Esophagus muscularis mucosa (tissue), 4 donors: ENCODE measurements at regions not wholly inside any gene's neighbourhood (a gene's known extent, or its start where the extent isn't known, plus 50 kb on each side); places are given as distances from the start of the nearest gene placed in this dataset.

ENCODE experiments used
- DNase-seq: peaks from one replicate; pipeline ENCODE4 v3.0.0-alpha.2; 2017; ENCODE audit errors: extremely low spot score
- H3K27ac ChIP-seq, 4 donors: fragments of 200-600 bp; sonication (generic); replicated peaks in 1 of 4; 1 replicate in 3 of 4; 2 replicates in 1 of 4; pipeline ENCODE4 v1.5.1; 2016 to 2019; ENCODE audit warnings: mild to moderate bottlenecking in 1 of 4
- H3K27me3 ChIP-seq, 4 donors: fragments of 200-600 bp; sonication (generic); one replicate each; pipeline versions ENCODE4 v1.5.1 to v1.6.0; 2016 to 2019
- H3K36me3 ChIP-seq, 4 donors: fragments of 200-600 bp; sonication (generic); one replicate each; pipeline ENCODE4 v1.5.1; 2016 to 2019
- H3K4me1 ChIP-seq, 4 donors: fragments of 200-600 bp; sonication (generic); one replicate each; pipeline ENCODE4 v1.5.1; 2016 to 2019
- H3K4me3 ChIP-seq, 4 donors: fragments of 200-600 bp; sonication (generic); 1 replicate in 2 of 4; 2 replicates in 2 of 4; pipeline ENCODE4 v1.5.1; 2016 to 2019; ENCODE audit warnings: mild to moderate bottlenecking in 4 of 4, moderate library complexity in 1 of 4
- H3K9me3 ChIP-seq, 4 donors: fragments of 200-600 bp; sonication (generic); 1 replicate in 3 of 4; 2 replicates in 1 of 4; pipeline ENCODE4 v1.5.1; 2016 to 2019
- EP300 ChIP-seq: sonication (generic); formaldehyde crosslinking; IDR thresholded peaks from one replicate; pipeline ENCODE4 v1.6.1; 2017; ENCODE audit warnings: antibody characterized with exemption
- POLR2A ChIP-seq: fragments of 450-650 bp; IDR thresholded peaks from one replicate; pipeline ENCODE4 v1.6.1; 2017; ENCODE audit warnings: antibody characterized with exemption, moderate library complexity, mild to moderate bottlenecking, low read depth
- POLR2AphosphoS5 ChIP-seq, 2 donors: sonication (generic); formaldehyde crosslinking; IDR thresholded peaks; one replicate each; pipeline ENCODE4 v1.6.1; 2017; ENCODE audit warnings: antibody characterized with exemption in 2 of 2
- WGBS: methylation state at CpG from one replicate; pipeline ENCODE4 v1.1.5; 2018; 5-methylcytosine and 5-hydroxymethylcytosine counted together
- intact Hi-C: fragments of 100-400 bp; cut with DNase I; formaldehyde crosslinking; loops from one replicate; pipeline ENCODE4 v1.15.1; 2023
- TF ChIP-seq, protein P1 (sequence below), 3 experiments: fragments of 200-600 bp in 2 of 3; fragments of 450-650 bp in 1 of 3; sonication (generic) in 2 of 3; IDR thresholded peaks; one replicate each; pipeline ENCODE4 v1.5.1; 2017 to 2019; ENCODE audit warnings: antibody characterized with exemption in 3 of 3, mild to moderate bottlenecking in 2 of 3, moderate library complexity in 1 of 3

DNA sequence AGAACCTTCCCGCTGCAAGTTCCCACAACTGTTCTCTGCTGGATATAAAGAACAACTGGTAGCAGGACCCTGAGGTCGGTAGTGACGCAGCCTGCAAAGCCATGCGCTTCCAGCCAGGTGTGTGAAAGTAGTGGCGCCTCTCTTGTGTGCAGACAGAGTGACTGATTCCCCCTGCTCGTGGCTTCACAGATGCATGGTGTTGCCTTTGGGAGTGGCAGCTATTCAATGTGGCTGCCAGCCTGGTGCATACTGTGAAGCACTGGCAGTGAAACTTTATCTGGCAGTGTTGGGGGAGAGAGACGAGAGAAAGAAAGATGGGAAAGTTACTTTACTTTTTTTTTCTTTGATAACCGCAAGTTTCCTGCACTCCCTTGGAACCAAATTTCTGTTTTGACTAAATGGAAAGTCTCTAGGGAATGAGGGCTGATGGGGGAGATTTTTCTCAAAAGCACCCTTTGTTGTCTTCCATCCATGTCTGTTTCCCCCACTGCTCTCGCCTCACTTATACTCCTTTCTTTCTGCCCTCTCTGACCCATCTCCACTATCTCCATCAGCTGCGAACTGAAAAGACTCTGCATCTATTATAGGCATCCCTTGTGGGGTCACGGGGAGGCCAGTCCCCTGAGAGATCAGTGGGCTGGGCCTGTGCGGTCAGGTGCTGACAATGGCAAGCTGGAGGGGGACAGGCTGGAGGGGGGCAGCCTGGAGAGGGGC, 90.0 kb upstream of the TNP1 start:
- no peak for DNase-seq
- H3K27me3 ChIP-seq, result no peaks in the 10 kb centered on the region
- H3K36me3 ChIP-seq, result no peaks in the 10 kb centered on the region
- TF ChIP-seq EP300 (no peak), POLR2A (no peak), POLR2AphosphoS5 (IDR thresholded peaks at IDR 0.05) (no peak)
- TF ChIP-seq, protein P1, sequence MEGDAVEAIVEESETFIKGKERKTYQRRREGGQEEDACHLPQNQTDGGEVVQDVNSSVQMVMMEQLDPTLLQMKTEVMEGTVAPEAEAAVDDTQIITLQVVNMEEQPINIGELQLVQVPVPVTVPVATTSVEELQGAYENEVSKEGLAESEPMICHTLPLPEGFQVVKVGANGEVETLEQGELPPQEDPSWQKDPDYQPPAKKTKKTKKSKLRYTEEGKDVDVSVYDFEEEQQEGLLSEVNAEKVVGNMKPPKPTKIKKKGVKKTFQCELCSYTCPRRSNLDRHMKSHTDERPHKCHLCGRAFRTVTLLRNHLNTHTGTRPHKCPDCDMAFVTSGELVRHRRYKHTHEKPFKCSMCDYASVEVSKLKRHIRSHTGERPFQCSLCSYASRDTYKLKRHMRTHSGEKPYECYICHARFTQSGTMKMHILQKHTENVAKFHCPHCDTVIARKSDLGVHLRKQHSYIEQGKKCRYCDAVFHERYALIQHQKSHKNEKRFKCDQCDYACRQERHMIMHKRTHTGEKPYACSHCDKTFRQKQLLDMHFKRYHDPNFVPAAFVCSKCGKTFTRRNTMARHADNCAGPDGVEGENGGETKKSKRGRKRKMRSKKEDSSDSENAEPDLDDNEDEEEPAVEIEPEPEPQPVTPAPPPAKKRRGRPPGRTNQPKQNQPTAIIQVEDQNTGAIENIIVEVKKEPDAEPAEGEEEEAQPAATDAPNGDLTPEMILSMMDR (IDR thresholded peaks at IDR 0.05), result no peak
- H3K9me3 ChIP-seq, result peaks cover 0 to 5% (median 1%) of the 10 kb centered on the region in 4 donors
- no peak overlapping the region for H3K27ac ChIP-seq
- H3K4me3 ChIP-seq, result no peak overlapping the region
- intact Hi-C loops, result no loop called here
- 77% methylated on average over 12 of the region's 12 CpGs for WGBS
- H3K4me1 ChIP-seq, result no peaks in the 10 kb centered on the region

- TF ChIP-seq EP300, result no peak
- no peak for TF ChIP-seq POLR2AphosphoS5 (IDR thresholded peaks at IDR 0.05)
- TF ChIP-seq, protein P1 (IDR thresholded peaks at IDR 0.05), result no peak
- no peak for TF ChIP-seq POLR2A
Measured at GRCh38 chr2:216947055-216947454, 87.2 kb upstream of the TNP1 start.

DNA sequence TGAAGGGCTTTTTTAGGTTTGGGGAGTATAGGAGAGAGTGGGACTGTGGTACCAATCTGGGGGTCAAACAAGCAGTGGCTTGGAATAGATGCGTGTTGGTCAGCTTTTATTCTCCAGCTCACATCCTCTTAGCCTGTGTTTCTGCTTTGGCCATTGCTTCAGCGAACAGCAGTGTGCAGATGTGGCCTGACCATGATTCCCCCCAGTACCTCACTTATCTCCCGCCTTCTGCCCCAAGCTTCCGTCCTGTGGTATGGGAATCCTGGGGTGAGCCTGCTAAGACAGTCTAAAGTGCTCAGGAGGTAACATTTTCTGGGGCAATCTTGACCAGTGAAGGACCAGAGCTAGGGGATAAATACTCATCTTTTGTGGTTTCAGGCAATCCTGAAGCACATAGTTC, 84.9 kb upstream of the TNP1 start:
- peaks cover 0 to 4% (median 0%) of the 10 kb centered on the region in 4 donors for H3K4me1 ChIP-seq
- H3K36me3 ChIP-seq, result no peaks in the 10 kb centered on the region
- H3K27me3 ChIP-seq, result no peaks in the 10 kb centered on the region

More at GRCh38 chr2:216947055-216947454, 87.2 kb upstream of the TNP1 start:
- 91% methylated on average over 4 of the region's 4 CpGs for WGBS
- no peak overlapping the region for H3K27ac ChIP-seq
- no peak for DNase-seq
- intact Hi-C loops, result no loop called here
- H3K4me3 ChIP-seq, result no peak overlapping the region
- H3K36me3 ChIP-seq, result no peaks in the 10 kb centered on the region
- H3K27me3 ChIP-seq, result no peaks in the 10 kb centered on the region
- peaks cover 0 to 4% (median 0%) of the 10 kb centered on the region in 4 donors for H3K4me1 ChIP-seq
- no peaks in the 10 kb centered on the region for H3K9me3 ChIP-seq

GRCh38 chr2:216943109-216943508, 83.2 kb upstream of the TNP1 start:
- WGBS, result 89% methylated on average over 2 of the region's 2 CpGs
- intact Hi-C loops, result no loop called here
- H3K4me3 ChIP-seq, result no peak overlapping the region

More for the DNA sequence above, 84.9 kb upstream of the TNP1 start:
- Histone ChIP-seq H3K9me3 (no peaks in the 10 kb centered on the region), H3K4me3 (no peak overlapping the region), H3K27ac (no peak overlapping the region)
- DNase-seq, result no peak
- TF ChIP-seq POLR2AphosphoS5 (IDR thresholded peaks at IDR 0.05), result no peak
- no peak for TF ChIP-seq POLR2A
- no peak for TF ChIP-seq EP300
- TF ChIP-seq, protein P1 (IDR thresholded peaks at IDR 0.05), result no peak
- intact Hi-C loops, result no loop called here
- WGBS, result 95% methylated on average over 4 of the region's 4 CpGs

More at GRCh38 chr2:216943109-216943508, 83.2 kb upstream of the TNP1 start:
- DNase-seq, result no peak
- H3K9me3 ChIP-seq, result no peaks in the 10 kb centered on the region
- TF ChIP-seq, protein P1 (IDR thresholded peaks at IDR 0.05), result no peak
- no peak for TF ChIP-seq POLR2A
- TF ChIP-seq POLR2AphosphoS5 (IDR thresholded peaks at IDR 0.05), result no peak
- no peak for TF ChIP-seq EP300
- H3K36me3 ChIP-seq, result no peaks in the 10 kb centered on the region
- no peaks in the 10 kb centered on the region for H3K27me3 ChIP-seq
- H3K4me1 ChIP-seq, result peaks cover 0 to 4% (median 0%) of the 10 kb centered on the region in 4 donors
- no peak overlapping the region for H3K27ac ChIP-seq
